ENCODE measurements at regions not wholly inside any gene's neighbourhood (a gene's known extent, or its start where the extent isn't known, plus 50 kb on each side); places are given as distances from the start of the nearest gene placed in this dataset.

- no peak for ATAC-seq
- Histone ChIP-seq H3K27ac (no peak overlapping the region), H3K9me3 (no peaks in the 10 kb centered on the region), H3K27me3 (no peaks in the 10 kb centered on the region), H3K36me3 (no peaks in the 10 kb centered on the region), H3K4me1 (no peaks in the 10 kb centered on the region), H3K4me3 (no peak overlapping the region)
- 52 to 58% methylated on average over 3 of the region's 3 CpGs for WGBS, 2 donors
- intact Hi-C loops (cut with DNase I), result no loop called here
- DNase-seq, result no peak
- no peak for TF ChIP-seq CTCF (IDR thresholded peaks at IDR 0.05)
- FAIRE-seq, result no peak
Measured at GRCh38 chr15:81433462-81433861, 59.4 kb upstream of the TMC3 start.

GRCh38 chr15:81432179-81432578 is 58.2 kb upstream of the TMC3 start:
- Histone ChIP-seq H3K27me3 (no peaks in the 10 kb centered on the region), H3K36me3 (no peaks in the 10 kb centered on the region), H3K4me1 (no peaks in the 10 kb centered on the region), H3K9me3 (no peaks in the 10 kb centered on the region), H3K27ac (no peak overlapping the region), H3K4me3 (no peak overlapping the region)
- intact Hi-C loops (cut with DNase I), result no loop called here
- TF ChIP-seq CTCF (IDR thresholded peaks at IDR 0.05), result no peak
- DNase-seq, result no peak
- 40 to 42% methylated on average over 2 of the region's 2 CpGs for WGBS, 2 donors
- FAIRE-seq, result no peak
- no peak for ATAC-seq

- no peak for TF ChIP-seq CTCF (IDR thresholded peaks at IDR 0.05)
- Histone ChIP-seq H3K36me3 (no peaks in the 10 kb centered on the region), H3K27ac (no peak overlapping the region), H3K9me3 (no peaks in the 10 kb centered on the region), H3K27me3 (no peaks in the 10 kb centered on the region), H3K4me3 (no peak overlapping the region), H3K4me1 (no peaks in the 10 kb centered on the region)
- intact Hi-C loops (cut with DNase I), result no loop called here
- 89 to 90% methylated on average over 6 of the region's 6 CpGs for WGBS, 2 donors
- FAIRE-seq (no peak), ATAC-seq (no peak), DNase-seq (no peak)
Measured at GRCh38 chr15:81427176-81427575, 53.2 kb upstream of the TMC3 start.

- intact Hi-C loops (cut with DNase I), result no loop called here
- H3K4me3 ChIP-seq, result no peak overlapping the region
- DNase-seq (no peak), FAIRE-seq (no peak), ATAC-seq (no peak)
- TF ChIP-seq CTCF (IDR thresholded peaks at IDR 0.05), result no peak
- no peaks in the 10 kb centered on the region for H3K36me3 ChIP-seq
- 84 to 89% methylated on average over 1 of the region's 1 CpG for WGBS, 2 donors
- no peaks in the 10 kb centered on the region for H3K4me1 ChIP-seq
- H3K27me3 ChIP-seq, result no peaks in the 10 kb centered on the region
- no peaks in the 10 kb centered on the region for H3K9me3 ChIP-seq
- no peak overlapping the region for H3K27ac ChIP-seq
Measured at GRCh38 chr15:81425905-81426304, 51.9 kb upstream of the TMC3 start.
